ENCODE measurements at regions not wholly inside any gene's neighbourhood (a gene's known extent, or its start where the extent isn't known, plus 50 kb on each side); places are given as distances from the start of the nearest gene placed in this dataset.

- Histone ChIP-seq H3K4me3 (ENCODE audit: low read depth in 1 of 3, low read length in 3 of 3) (no peak overlapping the region), H3K9me3 (ENCODE audit: control insufficient read depth in 4 of 4, low read length in 3 of 4) (no peaks in the 10 kb centered on the region), H3K9ac (ENCODE audit: low read depth in 1 of 2, low read length in 2 of 2) (no peak overlapping the region), H3K36me3 (ENCODE audit: control insufficient read depth in 4 of 4, insufficient read depth in 3 of 4, low read depth in 1 of 4, low read length in 3 of 4) (no peaks in the 10 kb centered on the region), H3K27me3 (ENCODE audit: control insufficient read depth in 4 of 4, insufficient read depth in 4 of 4, low read length in 3 of 4) (no peaks in the 10 kb centered on the region), H3K4me1 (ENCODE audit: control insufficient read depth in 4 of 4, insufficient read depth in 4 of 4, low read length in 3 of 4) (no peaks in the 10 kb centered on the region), H3K27ac (ENCODE audit: low read depth in 1 of 2, low read length in 2 of 2) (no peak overlapping the region)
- TF ChIP-seq, protein P1, sequence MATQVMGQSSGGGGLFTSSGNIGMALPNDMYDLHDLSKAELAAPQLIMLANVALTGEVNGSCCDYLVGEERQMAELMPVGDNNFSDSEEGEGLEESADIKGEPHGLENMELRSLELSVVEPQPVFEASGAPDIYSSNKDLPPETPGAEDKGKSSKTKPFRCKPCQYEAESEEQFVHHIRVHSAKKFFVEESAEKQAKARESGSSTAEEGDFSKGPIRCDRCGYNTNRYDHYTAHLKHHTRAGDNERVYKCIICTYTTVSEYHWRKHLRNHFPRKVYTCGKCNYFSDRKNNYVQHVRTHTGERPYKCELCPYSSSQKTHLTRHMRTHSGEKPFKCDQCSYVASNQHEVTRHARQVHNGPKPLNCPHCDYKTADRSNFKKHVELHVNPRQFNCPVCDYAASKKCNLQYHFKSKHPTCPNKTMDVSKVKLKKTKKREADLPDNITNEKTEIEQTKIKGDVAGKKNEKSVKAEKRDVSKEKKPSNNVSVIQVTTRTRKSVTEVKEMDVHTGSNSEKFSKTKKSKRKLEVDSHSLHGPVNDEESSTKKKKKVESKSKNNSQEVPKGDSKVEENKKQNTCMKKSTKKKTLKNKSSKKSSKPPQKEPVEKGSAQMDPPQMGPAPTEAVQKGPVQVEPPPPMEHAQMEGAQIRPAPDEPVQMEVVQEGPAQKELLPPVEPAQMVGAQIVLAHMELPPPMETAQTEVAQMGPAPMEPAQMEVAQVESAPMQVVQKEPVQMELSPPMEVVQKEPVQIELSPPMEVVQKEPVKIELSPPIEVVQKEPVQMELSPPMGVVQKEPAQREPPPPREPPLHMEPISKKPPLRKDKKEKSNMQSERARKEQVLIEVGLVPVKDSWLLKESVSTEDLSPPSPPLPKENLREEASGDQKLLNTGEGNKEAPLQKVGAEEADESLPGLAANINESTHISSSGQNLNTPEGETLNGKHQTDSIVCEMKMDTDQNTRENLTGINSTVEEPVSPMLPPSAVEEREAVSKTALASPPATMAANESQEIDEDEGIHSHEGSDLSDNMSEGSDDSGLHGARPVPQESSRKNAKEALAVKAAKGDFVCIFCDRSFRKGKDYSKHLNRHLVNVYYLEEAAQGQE (IDR thresholded peaks at IDR 0.05) = no peak
- TF ChIP-seq, protein P2, sequence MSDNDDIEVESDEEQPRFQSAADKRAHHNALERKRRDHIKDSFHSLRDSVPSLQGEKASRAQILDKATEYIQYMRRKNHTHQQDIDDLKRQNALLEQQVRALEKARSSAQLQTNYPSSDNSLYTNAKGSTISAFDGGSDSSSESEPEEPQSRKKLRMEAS (IDR thresholded peaks at IDR 0.05) = no peak
- TF ChIP-seq FOXA2 (IDR thresholded peaks at IDR 0.05) = no peak
- TF ChIP-seq, protein P3, sequence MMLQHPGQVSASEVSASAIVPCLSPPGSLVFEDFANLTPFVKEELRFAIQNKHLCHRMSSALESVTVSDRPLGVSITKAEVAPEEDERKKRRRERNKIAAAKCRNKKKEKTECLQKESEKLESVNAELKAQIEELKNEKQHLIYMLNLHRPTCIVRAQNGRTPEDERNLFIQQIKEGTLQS (IDR thresholded peaks at IDR 0.05) = no peak
- TF ChIP-seq GABPA (IDR thresholded peaks at IDR 0.05 in 1 of 2, conservative IDR thresholded peaks at IDR 0.05 in 1 of 2) = no peak
- no peak for TF ChIP-seq RXRA (IDR thresholded peaks at IDR 0.05)
- no peak for TF ChIP-seq EGR1 (IDR thresholded peaks at IDR 0.05; ENCODE audit: low read depth in 2 of 2)
- TF ChIP-seq YY1 (IDR thresholded peaks at IDR 0.05) = no peak
- no peak for TF ChIP-seq FOXA1 (IDR thresholded peaks at IDR 0.05)
- no peak for TF ChIP-seq TAF1 (conservative IDR thresholded peaks at IDR 0.05)
- TF ChIP-seq RAD21 (IDR thresholded peaks at IDR 0.05) = no peak
- TF ChIP-seq SP1 (IDR thresholded peaks at IDR 0.05) = no peak
- no peak for TF ChIP-seq HNF4G (IDR thresholded peaks at IDR 0.05)
- no peak for TF ChIP-seq JUND (IDR thresholded peaks at IDR 0.05)
- no peak for TF ChIP-seq CTCF (IDR thresholded peaks at IDR 0.05; ENCODE audit: low read depth, low read length, missing input control)
- TF ChIP-seq, protein P4, sequence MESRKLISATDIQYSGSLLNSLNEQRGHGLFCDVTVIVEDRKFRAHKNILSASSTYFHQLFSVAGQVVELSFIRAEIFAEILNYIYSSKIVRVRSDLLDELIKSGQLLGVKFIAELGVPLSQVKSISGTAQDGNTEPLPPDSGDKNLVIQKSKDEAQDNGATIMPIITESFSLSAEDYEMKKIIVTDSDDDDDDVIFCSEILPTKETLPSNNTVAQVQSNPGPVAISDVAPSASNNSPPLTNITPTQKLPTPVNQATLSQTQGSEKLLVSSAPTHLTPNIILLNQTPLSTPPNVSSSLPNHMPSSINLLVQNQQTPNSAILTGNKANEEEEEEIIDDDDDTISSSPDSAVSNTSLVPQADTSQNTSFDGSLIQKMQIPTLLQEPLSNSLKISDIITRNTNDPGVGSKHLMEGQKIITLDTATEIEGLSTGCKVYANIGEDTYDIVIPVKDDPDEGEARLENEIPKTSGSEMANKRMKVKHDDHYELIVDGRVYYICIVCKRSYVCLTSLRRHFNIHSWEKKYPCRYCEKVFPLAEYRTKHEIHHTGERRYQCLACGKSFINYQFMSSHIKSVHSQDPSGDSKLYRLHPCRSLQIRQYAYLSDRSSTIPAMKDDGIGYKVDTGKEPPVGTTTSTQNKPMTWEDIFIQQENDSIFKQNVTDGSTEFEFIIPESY (IDR thresholded peaks at IDR 0.05) = no peak
- no peak for TF ChIP-seq NR2F2 (IDR thresholded peaks at IDR 0.05)
- no peak for TF ChIP-seq HNF4A (conservative IDR thresholded peaks at IDR 0.05)
- no peak for DNase-seq (ENCODE audit: low spot score)
- 90% methylated on average over 1 of the region's 1 CpG for WGBS
Measured at GRCh38 chr14:49286257-49286983, 299.8 kb downstream of the RPS29 start.
